ENCODE measurements at regions not wholly inside any gene's neighbourhood (a gene's known extent, or its start where the extent isn't known, plus 50 kb on each side); places are given as distances from the start of the nearest gene placed in this dataset.

DNA sequence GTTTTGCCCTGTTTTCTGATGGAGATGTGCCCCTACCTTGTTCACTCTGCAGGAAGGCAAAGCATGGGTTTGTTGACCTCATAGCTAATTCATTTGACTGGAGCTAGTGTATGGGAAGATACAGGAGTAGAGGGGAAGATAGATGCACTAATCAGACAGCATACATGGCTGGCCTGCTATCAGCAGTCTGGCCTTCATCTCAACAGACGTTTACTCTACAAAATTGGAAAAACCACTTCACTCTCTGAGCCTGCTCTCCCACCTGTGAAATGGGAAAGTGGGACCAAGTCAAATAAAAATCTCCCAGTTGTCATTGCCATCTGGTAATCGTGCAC, 235.2 kb upstream of the RAB4A start:
- no peak overlapping the region for H3K4me3 Mint-ChIP-seq
- no peak for DNase-seq (ENCODE audit: low read depth, low spot score)
- H3K27ac Mint-ChIP-seq (ENCODE audit: unreplicated experiment): no peak overlapping the region
- H3K27me3 Mint-ChIP-seq (ENCODE audit: low read depth): peaks cover 12% of the 10 kb centered on the region
- TF ChIP-seq, protein P1, sequence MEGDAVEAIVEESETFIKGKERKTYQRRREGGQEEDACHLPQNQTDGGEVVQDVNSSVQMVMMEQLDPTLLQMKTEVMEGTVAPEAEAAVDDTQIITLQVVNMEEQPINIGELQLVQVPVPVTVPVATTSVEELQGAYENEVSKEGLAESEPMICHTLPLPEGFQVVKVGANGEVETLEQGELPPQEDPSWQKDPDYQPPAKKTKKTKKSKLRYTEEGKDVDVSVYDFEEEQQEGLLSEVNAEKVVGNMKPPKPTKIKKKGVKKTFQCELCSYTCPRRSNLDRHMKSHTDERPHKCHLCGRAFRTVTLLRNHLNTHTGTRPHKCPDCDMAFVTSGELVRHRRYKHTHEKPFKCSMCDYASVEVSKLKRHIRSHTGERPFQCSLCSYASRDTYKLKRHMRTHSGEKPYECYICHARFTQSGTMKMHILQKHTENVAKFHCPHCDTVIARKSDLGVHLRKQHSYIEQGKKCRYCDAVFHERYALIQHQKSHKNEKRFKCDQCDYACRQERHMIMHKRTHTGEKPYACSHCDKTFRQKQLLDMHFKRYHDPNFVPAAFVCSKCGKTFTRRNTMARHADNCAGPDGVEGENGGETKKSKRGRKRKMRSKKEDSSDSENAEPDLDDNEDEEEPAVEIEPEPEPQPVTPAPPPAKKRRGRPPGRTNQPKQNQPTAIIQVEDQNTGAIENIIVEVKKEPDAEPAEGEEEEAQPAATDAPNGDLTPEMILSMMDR (conservative IDR thresholded peaks at IDR 0.05): no peak
- no peaks in the 10 kb centered on the region for H3K9me3 Mint-ChIP-seq
- H3K4me1 Mint-ChIP-seq: peaks cover 19% of the 10 kb centered on the region
- no peaks in the 10 kb centered on the region for H3K36me3 Mint-ChIP-seq (ENCODE audit: low read depth)

DNA sequence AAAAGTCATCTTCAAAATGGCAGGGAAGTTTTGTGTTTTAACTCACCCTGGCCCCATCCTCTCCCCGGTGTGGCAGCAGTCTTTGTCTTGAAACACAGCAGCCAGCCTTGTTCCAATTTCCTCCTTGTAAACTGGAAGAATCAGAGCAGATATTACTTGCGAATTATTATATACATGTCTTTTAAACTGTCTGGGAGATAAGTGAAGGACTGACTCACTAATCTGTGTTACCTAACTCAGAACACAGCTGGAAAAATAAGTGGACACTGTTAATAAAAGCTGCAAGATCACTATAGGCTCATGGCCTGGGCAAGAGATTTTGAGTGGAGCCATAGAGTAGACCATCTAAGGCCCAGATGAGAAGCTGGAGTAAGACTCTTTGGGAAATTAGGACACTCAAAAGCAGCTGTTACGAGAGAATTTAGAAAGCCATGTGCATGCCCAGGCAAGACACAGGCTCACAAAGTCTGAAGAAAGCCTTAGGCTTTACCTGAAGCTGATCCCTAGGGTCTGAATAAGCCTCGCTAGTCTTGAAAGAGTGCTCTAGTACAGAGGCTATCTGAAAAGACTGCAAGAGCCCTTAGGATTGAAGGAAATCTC, 233.0 kb upstream of the RAB4A start:
- H3K27ac Mint-ChIP-seq (ENCODE audit: unreplicated experiment): no peak overlapping the region

DNA sequence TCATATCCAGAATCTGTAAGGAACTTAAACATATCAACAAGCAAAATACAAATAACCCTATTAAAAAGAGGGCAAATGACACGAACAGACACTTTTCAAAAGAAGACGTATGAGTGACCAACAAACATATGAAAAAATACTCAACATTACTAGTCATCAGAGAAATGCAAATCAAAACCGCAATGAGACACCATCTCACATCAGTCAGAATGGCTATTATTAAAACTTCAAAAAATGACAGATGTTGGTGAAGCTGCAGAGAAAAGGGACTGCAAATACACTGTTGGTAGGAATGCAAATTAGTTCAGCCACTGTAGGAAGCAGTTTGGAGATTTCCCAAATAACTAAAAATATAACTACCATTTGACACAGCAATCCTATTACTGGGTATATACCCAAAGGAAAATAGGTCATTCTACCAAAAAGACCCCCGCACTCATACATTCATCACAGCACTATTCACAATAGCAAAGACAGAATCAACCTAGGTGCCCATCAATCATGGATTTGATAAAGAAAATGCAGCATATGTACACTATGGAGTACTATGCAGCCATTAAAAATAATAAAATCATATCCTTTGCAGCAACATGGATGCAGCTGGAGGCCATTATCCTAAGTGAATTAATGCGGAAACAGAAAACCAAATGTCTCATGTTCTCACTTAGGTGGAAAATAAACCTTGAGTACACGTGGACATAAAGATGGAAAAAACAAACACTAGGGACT, 230.1 kb upstream of the RAB4A start:
- Mint-ChIP-seq H3K4me1 (peaks cover 6% of the 10 kb centered on the region), H3K36me3 (ENCODE audit: low read depth) (no peaks in the 10 kb centered on the region), H3K27ac (ENCODE audit: unreplicated experiment) (no peak overlapping the region), H3K27me3 (ENCODE audit: low read depth) (peaks cover 7% of the 10 kb centered on the region), H3K9me3 (no peaks in the 10 kb centered on the region), H3K4me3 (no peak overlapping the region)
- TF ChIP-seq, protein P1 (conservative IDR thresholded peaks at IDR 0.05): no peak
- no peak for DNase-seq (ENCODE audit: low read depth, low spot score)

More for the DNA sequence above, 233.0 kb upstream of the RAB4A start:
- Mint-ChIP-seq H3K4me1 (peaks cover 6% of the 10 kb centered on the region), H3K9me3 (no peaks in the 10 kb centered on the region), H3K27me3 (ENCODE audit: low read depth) (peaks cover 8% of the 10 kb centered on the region), H3K36me3 (ENCODE audit: low read depth) (no peaks in the 10 kb centered on the region), H3K4me3 (no peak overlapping the region)
- TF ChIP-seq, protein P1 (conservative IDR thresholded peaks at IDR 0.05): no peak
- DNase-seq (ENCODE audit: low read depth, low spot score): no peak

DNA sequence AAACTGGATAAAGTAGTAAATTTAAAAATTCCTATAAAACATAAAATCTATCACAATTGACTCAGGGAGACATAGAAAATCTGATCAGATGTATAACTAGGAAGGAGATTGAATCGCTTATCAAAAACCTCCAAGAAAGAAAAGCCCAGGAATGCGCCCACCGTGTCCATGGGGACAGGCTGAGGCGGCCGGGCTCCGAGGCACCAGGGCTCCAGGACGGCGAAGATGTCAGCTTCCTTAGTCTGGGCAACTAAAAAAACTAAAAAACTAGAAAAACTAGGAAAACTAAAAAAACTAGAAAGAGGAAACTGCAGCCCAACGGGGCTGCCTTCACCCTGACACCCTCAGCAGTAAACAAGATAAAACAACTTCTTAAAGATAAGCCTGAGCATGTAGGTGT, 229.0 kb upstream of the RAB4A start:
- peaks cover 7% of the 10 kb centered on the region for H3K27me3 Mint-ChIP-seq (ENCODE audit: low read depth)
- no peaks in the 10 kb centered on the region for H3K9me3 Mint-ChIP-seq
- H3K4me1 Mint-ChIP-seq: peaks cover 6% of the 10 kb centered on the region
- H3K27ac Mint-ChIP-seq (ENCODE audit: unreplicated experiment): no peak overlapping the region
- no peaks in the 10 kb centered on the region for H3K36me3 Mint-ChIP-seq (ENCODE audit: low read depth)
- TF ChIP-seq, protein P1 (conservative IDR thresholded peaks at IDR 0.05): no peak
- no peak overlapping the region for H3K4me3 Mint-ChIP-seq
- DNase-seq (ENCODE audit: low read depth, low spot score): no peak

DNA sequence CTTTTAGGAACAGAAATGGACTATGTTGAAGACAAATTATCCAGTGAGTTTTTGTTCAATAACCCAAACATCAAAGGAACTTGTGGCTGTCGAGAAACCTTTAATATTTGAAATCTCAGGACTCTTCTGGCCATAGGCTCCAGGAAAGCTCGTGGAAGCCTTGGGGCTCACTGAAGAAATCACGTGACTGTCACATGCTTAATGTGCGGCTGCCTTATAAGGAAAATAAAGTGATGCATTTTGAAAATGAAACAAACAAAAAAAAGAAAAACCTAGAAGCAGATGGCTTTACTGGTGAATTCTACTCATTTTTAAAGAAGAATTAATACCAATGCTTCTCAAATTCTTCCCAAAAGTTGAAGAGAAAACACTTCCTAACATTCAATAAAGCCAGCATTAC, 228.4 kb upstream of the RAB4A start:
- Mint-ChIP-seq H3K27me3 (ENCODE audit: low read depth) (peaks cover 10% of the 10 kb centered on the region), H3K4me3 (no peak overlapping the region), H3K9me3 (no peaks in the 10 kb centered on the region), H3K36me3 (ENCODE audit: low read depth) (no peaks in the 10 kb centered on the region), H3K27ac (ENCODE audit: unreplicated experiment) (no peak overlapping the region), H3K4me1 (peaks cover 5% of the 10 kb centered on the region)
- TF ChIP-seq, protein P1 (conservative IDR thresholded peaks at IDR 0.05): no peak
- no peak for DNase-seq (ENCODE audit: low read depth, low spot score)

Measured in neural crest cell (in vitro differentiated cells).